ENCODE measurements at regions not wholly inside any gene's neighbourhood (a gene's known extent, or its start where the extent isn't known, plus 50 kb on each side); places are given as distances from the start of the nearest gene placed in this dataset.

GRCh38 chr9:108212184-108212583, 643.6 kb downstream of the ACTL7B start:
- no peaks in the 10 kb centered on the region for H3K36me3 ChIP-seq (replicated peaks in 1 of 2; ENCODE audit: control insufficient read depth in 1 of 2, insufficient read depth in 2 of 2, low read length in 2 of 2)
- peaks cover 0 to 3% (median 0%) of the 10 kb centered on the region in 7 donors for H3K9me3 Mint-ChIP-seq
- H4K20me1 ChIP-seq (ENCODE audit: insufficient read depth, low read length) = no peaks in the 10 kb centered on the region

GRCh38 chr9:108211411-108211955, 644.3 kb downstream of the ACTL7B start:
- no peak overlapping the region for H3K4me3 Mint-ChIP-seq
- H3K9ac ChIP-seq (ENCODE audit: insufficient read depth, low read length, poor library complexity, severe bottlenecking) = no peak overlapping the region
- DNase-seq = no peak
- no peaks in the 10 kb centered on the region for H3K36me3 ChIP-seq (replicated peaks in 1 of 2; ENCODE audit: control insufficient read depth in 1 of 2, insufficient read depth in 2 of 2, low read length in 2 of 2)
- no peak overlapping the region for H2AFZ ChIP-seq (ENCODE audit: insufficient read depth, low read depth, low read length, poor library complexity, severe bottlenecking)
- H3K36me3 Mint-ChIP-seq = no peaks in the 10 kb centered on the region
- H3K4me2 ChIP-seq (replicated peaks; ENCODE audit: extremely low read depth, low read length, poor library complexity, severe bottlenecking) = no peak overlapping the region
- no peaks in the 10 kb centered on the region for H3K79me2 ChIP-seq (ENCODE audit: insufficient read depth, low read length)
- no peaks in the 10 kb centered on the region for H3K9me3 ChIP-seq (replicated peaks in 1 of 2; ENCODE audit: control insufficient read depth in 1 of 2, insufficient read depth in 1 of 2, low read length in 2 of 2)
- peaks cover 0 to 2% (median 0%) of the 10 kb centered on the region in 3 donors for H3K27me3 Mint-ChIP-seq (ENCODE audit: low read depth in 3 of 3)
- H3K4me3 ChIP-seq (replicated peaks in 1 of 3; ENCODE audit: low read depth in 2 of 3, low read length in 3 of 3) = no peak overlapping the region
- no peak for TF ChIP-seq CTCF (IDR thresholded peaks at IDR 0.05)
- H3K4me1 ChIP-seq (ENCODE audit: control insufficient read depth in 1 of 2, insufficient read depth in 2 of 2, low read length in 2 of 2) = peaks cover 16 to 22% of the 10 kb centered on the region in 2 donors
- 100% methylated on average over 1 of the region's 1 CpG for WGBS (ENCODE audit: insufficient coverage)
- intact Hi-C loops (cut with micrococcal nuclease) = no loop called here
- H3K4me1 Mint-ChIP-seq = peaks cover 23% of the 10 kb centered on the region
- H4K20me1 ChIP-seq (ENCODE audit: insufficient read depth, low read length) = no peaks in the 10 kb centered on the region
- H3K27me3 ChIP-seq (ENCODE audit: control insufficient read depth in 2 of 2, insufficient read depth in 2 of 2, low read length in 2 of 2) = no peaks in the 10 kb centered on the region
- peak overlapping the region in 1 of 7 donors; percentile 22 for H3K27ac Mint-ChIP-seq
- no peak overlapping the region for H3K27ac ChIP-seq (ENCODE audit: low read depth in 1 of 2, low read length in 2 of 2)
- peaks cover 0 to 3% (median 0%) of the 10 kb centered on the region in 7 donors for H3K9me3 Mint-ChIP-seq

More at GRCh38 chr9:108212184-108212583, 643.6 kb downstream of the ACTL7B start:
- WGBS (ENCODE audit: insufficient coverage) = 100% methylated on average over 1 of the region's 4 CpGs
- Histone ChIP-seq H3K79me2 (ENCODE audit: insufficient read depth, low read length) (no peaks in the 10 kb centered on the region), H3K4me2 (replicated peaks; ENCODE audit: extremely low read depth, low read length, poor library complexity, severe bottlenecking) (no peak overlapping the region), H3K9ac (ENCODE audit: insufficient read depth, low read length, poor library complexity, severe bottlenecking) (no peak overlapping the region), H3K27me3 (ENCODE audit: control insufficient read depth in 2 of 2, insufficient read depth in 2 of 2, low read length in 2 of 2) (no peaks in the 10 kb centered on the region), H3K4me3 (replicated peaks in 1 of 3; ENCODE audit: low read depth in 2 of 3, low read length in 3 of 3) (no peak overlapping the region), H3K9me3 (replicated peaks in 1 of 2; ENCODE audit: control insufficient read depth in 1 of 2, insufficient read depth in 1 of 2, low read length in 2 of 2) (no peaks in the 10 kb centered on the region), H3K4me1 (ENCODE audit: control insufficient read depth in 1 of 2, insufficient read depth in 2 of 2, low read length in 2 of 2) (peaks cover 16 to 22% of the 10 kb centered on the region in 2 donors), H2AFZ (ENCODE audit: insufficient read depth, low read depth, low read length, poor library complexity, severe bottlenecking) (no peak overlapping the region), H3K27ac (ENCODE audit: low read depth in 1 of 2, low read length in 2 of 2) (no peak overlapping the region)
- TF ChIP-seq CTCF (IDR thresholded peaks at IDR 0.05) = no peak
- intact Hi-C loops (cut with micrococcal nuclease) = no loop called here
- Mint-ChIP-seq H3K4me3 (no peak overlapping the region), H3K27ac (no peak overlapping the region), H3K36me3 (no peaks in the 10 kb centered on the region), H3K4me1 (peaks cover 23% of the 10 kb centered on the region), H3K27me3 (ENCODE audit: low read depth in 3 of 3) (no peaks in the 10 kb centered on the region)
- no peak for DNase-seq

All from CD14-positive monocyte (primary cell).